ENCODE measurements at regions not wholly inside any gene's neighbourhood (a gene's known extent, or its start where the extent isn't known, plus 50 kb on each side); places are given as distances from the start of the nearest gene placed in this dataset.
A peak's percentile ranks its signal among the peaks of the same experiment; 100 is the strongest.
"Not testable (repeated sequence)": the region's sequence is repeated elsewhere in the genome, so short reads cannot be mapped to it uniquely, and the experiment has no call there.

DNA sequence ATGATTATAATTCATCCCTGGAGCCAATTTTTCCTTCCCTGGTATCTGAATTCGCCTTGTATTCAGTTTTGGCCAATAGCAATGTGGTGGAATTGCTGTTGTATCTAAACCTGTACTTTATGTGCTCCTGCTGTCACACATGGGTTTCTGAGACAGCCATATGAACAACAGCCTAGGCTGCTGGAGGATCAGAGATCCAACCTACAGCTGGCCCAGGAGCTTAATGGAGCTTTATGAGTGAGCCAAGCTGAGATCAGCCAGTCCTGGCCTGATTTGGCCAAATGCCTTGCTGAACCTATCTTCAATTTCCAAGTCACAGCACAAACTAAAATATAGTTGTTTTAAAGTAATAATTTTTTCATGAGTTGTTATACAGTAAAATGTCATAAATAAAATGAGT is 1071.5 kb downstream of the PCDH7 start:
- Histone ChIP-seq H3K4me1 (ENCODE audit: insufficient read depth, low read length) (no peaks in the 10 kb centered on the region), H3K27ac (ENCODE audit: low read length) (no peak overlapping the region), H3K9me3 (ENCODE audit: low read length) (no peaks in the 10 kb centered on the region), H4K20me1 (ENCODE audit: low read length) (no peaks in the 10 kb centered on the region), H3F3A (ENCODE audit: low read length, unreplicated experiment) (no peaks in the 10 kb centered on the region), H3K4me3 (ENCODE audit: low read length) (no peak overlapping the region), H3K79me2 (ENCODE audit: low read length) (no peaks in the 10 kb centered on the region), H3K36me3 (ENCODE audit: low read depth, low read length) (no peaks in the 10 kb centered on the region), H3K4me2 (ENCODE audit: low read length) (no peak overlapping the region), H3K9ac (ENCODE audit: low read length) (no peak overlapping the region), H2AFZ (ENCODE audit: low read length) (no peak overlapping the region), H3K27me3 (ENCODE audit: low read length) (no peaks in the 10 kb centered on the region), H3K9me2 (replicated peaks; ENCODE audit: low read length) (no peaks in the 10 kb centered on the region)
- no peak for ATAC-seq
- no TSS peak for BruUV-seq (replicated peaks)
- intact Hi-C loops (cut with micrococcal nuclease): no loop called here
- ChIA-PET CTCF (no interaction called here), POLR2A (ENCODE audit: unreplicated experiment) (interaction anchor here (0.7 kb wide), 1 partner anchor 33 kb away, joined by 8 read pairs; no protein-coding TSS in a partner anchor)
- no peak for DNase-seq
- TF ChIP-seq EZH2phosphoT487 (IDR thresholded peaks at IDR 0.05; ENCODE audit: borderline replicate concordance, low read length) (no peak), EZH2 (IDR thresholded peaks at IDR 0.05; ENCODE audit: low read length, unreplicated experiment) (no peak)
- TF ChIP-seq, protein P1, sequence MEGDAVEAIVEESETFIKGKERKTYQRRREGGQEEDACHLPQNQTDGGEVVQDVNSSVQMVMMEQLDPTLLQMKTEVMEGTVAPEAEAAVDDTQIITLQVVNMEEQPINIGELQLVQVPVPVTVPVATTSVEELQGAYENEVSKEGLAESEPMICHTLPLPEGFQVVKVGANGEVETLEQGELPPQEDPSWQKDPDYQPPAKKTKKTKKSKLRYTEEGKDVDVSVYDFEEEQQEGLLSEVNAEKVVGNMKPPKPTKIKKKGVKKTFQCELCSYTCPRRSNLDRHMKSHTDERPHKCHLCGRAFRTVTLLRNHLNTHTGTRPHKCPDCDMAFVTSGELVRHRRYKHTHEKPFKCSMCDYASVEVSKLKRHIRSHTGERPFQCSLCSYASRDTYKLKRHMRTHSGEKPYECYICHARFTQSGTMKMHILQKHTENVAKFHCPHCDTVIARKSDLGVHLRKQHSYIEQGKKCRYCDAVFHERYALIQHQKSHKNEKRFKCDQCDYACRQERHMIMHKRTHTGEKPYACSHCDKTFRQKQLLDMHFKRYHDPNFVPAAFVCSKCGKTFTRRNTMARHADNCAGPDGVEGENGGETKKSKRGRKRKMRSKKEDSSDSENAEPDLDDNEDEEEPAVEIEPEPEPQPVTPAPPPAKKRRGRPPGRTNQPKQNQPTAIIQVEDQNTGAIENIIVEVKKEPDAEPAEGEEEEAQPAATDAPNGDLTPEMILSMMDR (conservative IDR thresholded peaks at IDR 0.05; ENCODE audit: low read depth, low read length): no peak

DNA sequence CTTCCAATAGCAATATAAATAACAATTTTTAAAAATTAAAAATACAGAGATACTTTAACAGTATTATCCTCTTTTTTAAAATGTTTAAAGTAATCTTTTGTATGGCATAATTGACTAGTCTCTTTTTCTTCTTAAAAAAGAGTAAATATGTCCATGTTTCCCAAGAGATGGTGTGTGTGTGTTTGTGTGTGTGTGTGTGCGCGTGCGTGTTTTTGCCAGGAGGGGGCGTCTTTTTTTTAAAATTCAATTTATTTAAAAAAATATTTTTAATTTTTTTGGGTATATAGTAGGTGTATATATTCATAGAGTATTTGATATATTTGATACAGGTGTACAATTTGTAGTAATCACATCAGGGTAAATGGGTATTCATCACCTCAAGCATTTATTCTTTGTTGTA is 1073.7 kb downstream of the PCDH7 start:
- Histone ChIP-seq H2AFZ (ENCODE audit: low read length) (no peak overlapping the region), H3K9me3 (ENCODE audit: low read length) (no peaks in the 10 kb centered on the region), H3K4me3 (ENCODE audit: low read length) (no peak overlapping the region), H3K9me2 (replicated peaks; ENCODE audit: low read length) (no peaks in the 10 kb centered on the region), H3K4me1 (ENCODE audit: insufficient read depth, low read length) (no peaks in the 10 kb centered on the region), H3K36me3 (ENCODE audit: low read depth, low read length) (no peaks in the 10 kb centered on the region), H3K27ac (ENCODE audit: low read length) (no peak overlapping the region), H3K9ac (ENCODE audit: low read length) (no peak overlapping the region), H3F3A (ENCODE audit: low read length, unreplicated experiment) (no peaks in the 10 kb centered on the region), H3K4me2 (ENCODE audit: low read length) (no peak overlapping the region), H3K27me3 (ENCODE audit: low read length) (no peaks in the 10 kb centered on the region), H4K20me1 (ENCODE audit: low read length) (no peaks in the 10 kb centered on the region), H3K79me2 (ENCODE audit: low read length) (no peaks in the 10 kb centered on the region)
- POLR2A ChIA-PET (ENCODE audit: unreplicated experiment): no interaction called here
- TF ChIP-seq EZH2phosphoT487 (IDR thresholded peaks at IDR 0.05; ENCODE audit: borderline replicate concordance, low read length): no peak
- no peak for TF ChIP-seq EZH2 (IDR thresholded peaks at IDR 0.05; ENCODE audit: low read length, unreplicated experiment)
- TF ChIP-seq, protein P1 (conservative IDR thresholded peaks at IDR 0.05; ENCODE audit: low read depth, low read length): 0 out of 2 replicates have a peak, but pooled peaks have one; percentile 12
- CTCF ChIA-PET: no interaction called here
- ATAC-seq (no peak), DNase-seq (peak; percentile 7)
- intact Hi-C loops (cut with micrococcal nuclease): no loop called here
- no TSS peak for BruUV-seq (replicated peaks)

DNA sequence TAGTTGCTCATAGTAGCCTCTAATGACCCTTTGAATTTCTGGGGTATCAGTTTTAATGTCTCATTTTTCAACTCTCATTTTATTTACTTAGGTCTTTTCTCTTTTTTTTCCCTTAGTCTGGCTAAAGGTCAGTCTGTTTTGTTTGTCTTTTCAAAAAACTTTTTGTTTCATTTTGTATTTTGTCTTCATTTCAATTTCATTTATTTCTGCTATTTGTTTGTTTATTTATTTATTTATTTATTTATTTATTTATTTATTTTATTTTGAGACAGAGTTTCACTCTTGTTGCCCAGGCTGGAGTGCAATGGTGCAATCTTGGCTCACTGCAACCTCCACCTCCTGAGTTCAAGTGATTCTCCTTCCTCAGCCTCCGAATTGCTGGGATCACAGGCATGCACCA is 1076.9 kb downstream of the PCDH7 start:
- H3K79me2 ChIP-seq (ENCODE audit: low read length); intact Hi-C loops (cut with micrococcal nuclease); H3K27ac ChIP-seq (ENCODE audit: low read length); H3K4me3 ChIP-seq (ENCODE audit: low read length); CTCF ChIA-PET; H2AFZ ChIP-seq (ENCODE audit: low read length); H3K27me3 ChIP-seq (ENCODE audit: low read length); H4K20me1 ChIP-seq (ENCODE audit: low read length); BruUV-seq (replicated peaks); H3K9me2 ChIP-seq (replicated peaks; ENCODE audit: low read length); POLR2A ChIA-PET (ENCODE audit: unreplicated experiment); H3K9ac ChIP-seq (ENCODE audit: low read length); H3K4me1 ChIP-seq (ENCODE audit: insufficient read depth, low read length); H3K9me3 ChIP-seq (ENCODE audit: low read length); H3K36me3 ChIP-seq (ENCODE audit: low read depth, low read length); ATAC-seq; H3F3A ChIP-seq (ENCODE audit: low read length, unreplicated experiment); H3K4me2 ChIP-seq (ENCODE audit: low read length); DNase-seq: not testable (repeated sequence)
